ENCODE measurements at regions not wholly inside any gene's neighbourhood (a gene's known extent, or its start where the extent isn't known, plus 50 kb on each side); places are given as distances from the start of the nearest gene placed in this dataset.

- peak; percentile 53 for DNase-seq
These were observed 120.9 kb upstream of the COL3A1 start for GRCh38 chr2:188853307-188853706.

GRCh38 chr2:188865681-188866080, 108.5 kb upstream of the COL3A1 start:
- no peak for DNase-seq

GRCh38 chr2:188869550-188869949, 104.6 kb upstream of the COL3A1 start:
- DNase-seq = peak; percentile 61

GRCh38 chr2:188870289-188870688, 103.9 kb upstream of the COL3A1 start:
- DNase-seq = no peak

- no peak for DNase-seq
These were observed 99.1 kb upstream of the COL3A1 start for GRCh38 chr2:188875104-188875503.

GRCh38 chr2:188878716-188879115, 95.5 kb upstream of the COL3A1 start:
- no peak for DNase-seq

GRCh38 chr2:188880740-188881139, 93.4 kb upstream of the COL3A1 start:
- no peak for DNase-seq

- DNase-seq = no peak
These were observed 92.7 kb upstream of the COL3A1 start for GRCh38 chr2:188881434-188881833.

GRCh38 chr2:188884046-188884445, 90.1 kb upstream of the COL3A1 start:
- DNase-seq = no peak

- DNase-seq = no peak
These were observed 89.7 kb upstream of the COL3A1 start for GRCh38 chr2:188884517-188884916.

GRCh38 chr2:188889187-188889586, 85.0 kb upstream of the COL3A1 start:
- no peak for DNase-seq

GRCh38 chr2:188890755-188891154, 83.4 kb upstream of the COL3A1 start:
- no peak for DNase-seq

- DNase-seq = peak; percentile 33
These were observed 81.5 kb upstream of the COL3A1 start for GRCh38 chr2:188892636-188893035.

GRCh38 chr2:188893972-188894371, 80.2 kb upstream of the COL3A1 start:
- no peak for DNase-seq

GRCh38 chr2:188894979-188895378, 79.2 kb upstream of the COL3A1 start:
- DNase-seq = no peak

- DNase-seq = peak; percentile 52
These were observed 77.1 kb upstream of the COL3A1 start for GRCh38 chr2:188897096-188897495.

GRCh38 chr2:188898261-188898660, 75.9 kb upstream of the COL3A1 start:
- no peak for DNase-seq

GRCh38 chr2:188902901-188903491, 71.2 kb upstream of the COL3A1 start:
- DNase-seq = no peak

- no peak for DNase-seq
These were observed 70.4 kb upstream of the COL3A1 start for GRCh38 chr2:188903740-188904139.

- DNase-seq = no peak
These were observed 65.1 kb upstream of the COL3A1 start for GRCh38 chr2:188909036-188909435.

- peak; percentile 37 for DNase-seq
These were observed 57.4 kb upstream of the COL3A1 start for GRCh38 chr2:188916736-188917135.

GRCh38 chr2:188917632-188918031, 56.5 kb upstream of the COL3A1 start:
- no peak for DNase-seq

- DNase-seq = no peak
These were observed 54.3 kb upstream of the COL3A1 start for GRCh38 chr2:188919824-188920223.

GRCh38 chr2:188922191-188922590, 52.0 kb upstream of the COL3A1 start:
- DNase-seq = no peak
